Raji (cell line): ENCODE measurements at regions not wholly inside any gene's neighbourhood (a gene's known extent, or its start where the extent isn't known, plus 50 kb on each side); places are given as distances from the start of the nearest gene placed in this dataset.

Experiments
- POLR2A ChIP-seq: IDR thresholded peaks from 2 replicates; pipeline ENCODE4 v1.6.1; 2011; ENCODE audit warnings: low read depth, low read length, control low read depth; ENCODE audit not compliant: insufficient read depth

GRCh38 chr3:181887685-181888084, 176.0 kb downstream of the SOX2 start:
- TF ChIP-seq POLR2A: no peak

GRCh38 chr3:181888234-181888633, 176.5 kb downstream of the SOX2 start:
- TF ChIP-seq POLR2A: no peak

GRCh38 chr3:181892848-181893247, 181.1 kb downstream of the SOX2 start:
- no peak for TF ChIP-seq POLR2A

GRCh38 chr3:181896605-181897004, 184.9 kb downstream of the SOX2 start:
- TF ChIP-seq POLR2A: no peak

GRCh38 chr3:181899702-181900101, 188.0 kb downstream of the SOX2 start:
- TF ChIP-seq POLR2A: no peak

- TF ChIP-seq POLR2A: no peak
Measured at GRCh38 chr3:181901626-181902025, 189.9 kb downstream of the SOX2 start.

- no peak for TF ChIP-seq POLR2A
Measured at GRCh38 chr3:181906338-181906737, 194.6 kb downstream of the SOX2 start.

GRCh38 chr3:181909241-181909640, 197.5 kb downstream of the SOX2 start:
- TF ChIP-seq POLR2A: no peak

GRCh38 chr3:181912384-181912783, 200.7 kb downstream of the SOX2 start:
- TF ChIP-seq POLR2A: no peak

GRCh38 chr3:181913254-181913653, 201.5 kb downstream of the SOX2 start:
- TF ChIP-seq POLR2A: no peak

GRCh38 chr3:181915551-181915950, 203.8 kb downstream of the SOX2 start:
- TF ChIP-seq POLR2A: no peak

- no peak for TF ChIP-seq POLR2A
Measured at GRCh38 chr3:181916013-181916412, 204.3 kb downstream of the SOX2 start.

- no peak for TF ChIP-seq POLR2A
Measured at GRCh38 chr3:181917027-181917426, 205.3 kb downstream of the SOX2 start.

GRCh38 chr3:181919375-181919774, 207.7 kb downstream of the SOX2 start:
- TF ChIP-seq POLR2A: no peak

- TF ChIP-seq POLR2A: no peak
Measured at GRCh38 chr3:181920409-181920808, 208.7 kb downstream of the SOX2 start.

GRCh38 chr3:181921220-181921619, 209.5 kb downstream of the SOX2 start:
- TF ChIP-seq POLR2A: no peak

- TF ChIP-seq POLR2A: no peak
Measured at GRCh38 chr3:181929501-181929900, 217.8 kb downstream of the SOX2 start.

- no peak for TF ChIP-seq POLR2A
Measured at GRCh38 chr3:181930105-181930504, 218.4 kb downstream of the SOX2 start.
